Vagina (tissue), 2 donors: ENCODE measurements at regions not wholly inside any gene's neighbourhood (a gene's known extent, or its start where the extent isn't known, plus 50 kb on each side); places are given as distances from the start of the nearest gene placed in this dataset.
"Not testable (repeated sequence)": the region's sequence is repeated elsewhere in the genome, so short reads cannot be mapped to it uniquely, and the experiment has no call there.

Experiments used
- DNase-seq, 2 donors: peaks; one replicate each; pipeline ENCODE4 v3.0.0-alpha.2; 2017; ENCODE audit errors: extremely low spot score in 2 of 2
- H3K27ac ChIP-seq: fragments of 200-600 bp; sonication (generic); one replicate; pipeline ENCODE4 v1.5.1; 2019
- H3K27me3 ChIP-seq: fragments of 200-600 bp; sonication (generic); one replicate; pipeline ENCODE4 v1.5.1; 2019
- H3K36me3 ChIP-seq, 2 donors: fragments of 200-600 bp; sonication (generic); one replicate each; pipeline ENCODE4 v1.5.1; 2017 to 2019
- H3K4me1 ChIP-seq: fragments of 200-600 bp; sonication (generic); one replicate; pipeline ENCODE4 v1.5.1; 2019
- H3K4me3 ChIP-seq, 2 donors: fragments of 200-600 bp; sonication (generic); 1 replicate in 1 of 2; 2 replicates in 1 of 2; pipeline ENCODE4 v1.5.1; 2016 to 2019
- H3K9me3 ChIP-seq: fragments of 200-600 bp; sonication (generic); one replicate; pipeline ENCODE4 v1.5.1; 2019
- intact Hi-C: fragments of 100-400 bp; cut with DNase I; formaldehyde crosslinking; loops from one replicate; pipeline ENCODE4 v1.15.1; 2023

GRCh38 chr9:65566018-65566417 lies 109.7 kb upstream of the ZNG1E start:
- intact Hi-C loops, H3K4me1 ChIP-seq, DNase-seq: not testable (repeated sequence)

GRCh38 chr9:65519018-65519417 lies 156.7 kb upstream of the ZNG1E start:
- H3K4me1 ChIP-seq, H3K27me3 ChIP-seq, H3K27ac ChIP-seq, H3K9me3 ChIP-seq, H3K4me3 ChIP-seq, intact Hi-C loops, DNase-seq, H3K36me3 ChIP-seq: not testable (repeated sequence)

More at GRCh38 chr9:65566018-65566417, 109.7 kb upstream of the ZNG1E start:
- not testable (repeated sequence) for H3K27ac ChIP-seq, H3K9me3 ChIP-seq, H3K4me3 ChIP-seq, H3K36me3 ChIP-seq, H3K27me3 ChIP-seq

GRCh38 chr9:65514465-65514864 lies 161.3 kb upstream of the ZNG1E start:
- H3K4me3 ChIP-seq, intact Hi-C loops, H3K4me1 ChIP-seq, H3K27me3 ChIP-seq, H3K36me3 ChIP-seq, DNase-seq, H3K27ac ChIP-seq, H3K9me3 ChIP-seq: not testable (repeated sequence)

GRCh38 chr9:65507897-65508296 lies 167.8 kb upstream of the ZNG1E start:
- H3K27me3 ChIP-seq, intact Hi-C loops, DNase-seq, H3K36me3 ChIP-seq, H3K4me1 ChIP-seq, H3K27ac ChIP-seq, H3K4me3 ChIP-seq, H3K9me3 ChIP-seq: not testable (repeated sequence)

GRCh38 chr9:65504686-65505085 lies 171.0 kb upstream of the ZNG1E start:
- intact Hi-C loops, H3K9me3 ChIP-seq, H3K4me3 ChIP-seq, DNase-seq, H3K36me3 ChIP-seq, H3K4me1 ChIP-seq, H3K27me3 ChIP-seq, H3K27ac ChIP-seq: not testable (repeated sequence)

GRCh38 chr9:65503696-65504095 lies 172.0 kb upstream of the ZNG1E start:
- H3K9me3 ChIP-seq, H3K4me3 ChIP-seq, H3K4me1 ChIP-seq, intact Hi-C loops, DNase-seq, H3K36me3 ChIP-seq, H3K27me3 ChIP-seq, H3K27ac ChIP-seq: not testable (repeated sequence)

GRCh38 chr9:65482890-65483289 lies 192.8 kb upstream of the ZNG1E start:
- H3K4me1 ChIP-seq, H3K27ac ChIP-seq, H3K9me3 ChIP-seq, DNase-seq, intact Hi-C loops, H3K36me3 ChIP-seq, H3K4me3 ChIP-seq, H3K27me3 ChIP-seq: not testable (repeated sequence)

- H3K27ac ChIP-seq, H3K9me3 ChIP-seq, H3K4me1 ChIP-seq, H3K27me3 ChIP-seq, DNase-seq, H3K4me3 ChIP-seq, intact Hi-C loops, H3K36me3 ChIP-seq: not testable (repeated sequence)
Observed at GRCh38 chr9:65481291-65481690, 194.4 kb upstream of the ZNG1E start.

GRCh38 chr9:65474891-65475290 lies 189.9 kb upstream of the FOXD4L5 start:
- intact Hi-C loops, DNase-seq, H3K4me1 ChIP-seq, H3K9me3 ChIP-seq, H3K36me3 ChIP-seq, H3K4me3 ChIP-seq, H3K27me3 ChIP-seq, H3K27ac ChIP-seq: not testable (repeated sequence)

- intact Hi-C loops = not testable (repeated sequence)
Observed at GRCh38 chr9:65473059-65473822, 188.2 kb upstream of the FOXD4L5 start.

GRCh38 chr9:65471106-65471505 lies 186.1 kb upstream of the FOXD4L5 start:
- intact Hi-C loops, H3K4me3 ChIP-seq, H3K4me1 ChIP-seq, H3K27ac ChIP-seq, DNase-seq, H3K36me3 ChIP-seq, H3K27me3 ChIP-seq, H3K9me3 ChIP-seq: not testable (repeated sequence)

More at GRCh38 chr9:65473059-65473822, 188.2 kb upstream of the FOXD4L5 start:
- H3K27me3 ChIP-seq, H3K9me3 ChIP-seq, H3K27ac ChIP-seq, DNase-seq, H3K36me3 ChIP-seq, H3K4me3 ChIP-seq, H3K4me1 ChIP-seq: not testable (repeated sequence)

- H3K27me3 ChIP-seq, intact Hi-C loops, H3K27ac ChIP-seq, H3K4me3 ChIP-seq, H3K4me1 ChIP-seq, H3K36me3 ChIP-seq, H3K9me3 ChIP-seq, DNase-seq: not testable (repeated sequence)
Observed at GRCh38 chr9:65466911-65467734, 182.1 kb upstream of the FOXD4L5 start.

GRCh38 chr9:65465246-65465895 lies 180.4 kb upstream of the FOXD4L5 start:
- intact Hi-C loops, H3K27ac ChIP-seq, H3K4me1 ChIP-seq, H3K36me3 ChIP-seq, H3K9me3 ChIP-seq, DNase-seq, H3K27me3 ChIP-seq, H3K4me3 ChIP-seq: not testable (repeated sequence)
